Right lobe of liver (tissue), 6 donors: ENCODE measurements at regions not wholly inside any gene's neighbourhood (a gene's known extent, or its start where the extent isn't known, plus 50 kb on each side); places are given as distances from the start of the nearest gene placed in this dataset.

Source experiments
- ATAC-seq, 4 donors: fragments of 200-7000 bp; cut with Tn5 transposase; one replicate each; pipeline ENCODE4 v1.9.1; 2020; ENCODE audit warnings: mild to moderate bottlenecking in 4 of 4, moderate library complexity in 4 of 4
- DNase-seq, 3 donors: peaks; one replicate each; pipeline ENCODE4 v3.0.0-alpha.2; 2020
- H3K27ac ChIP-seq, 3 donors: fragments of 200-600 bp; one replicate each; pipeline ENCODE4 v1.8.0; 2022
- H3K27me3 ChIP-seq, 2 donors: fragments of 200-600 bp; one replicate each; pipeline ENCODE4 v1.8.0; 2022
- H3K36me3 ChIP-seq, 4 donors: fragments of 200-600 bp; sonication (generic) in 1 of 4; one replicate each; pipeline versions ENCODE4 v1.5.1 to v1.8.0; 2017 to 2022; ENCODE audit warnings: control low read depth in 1 of 4
- H3K4me1 ChIP-seq, 4 donors: fragments of 200-600 bp; sonication (generic) in 1 of 4; one replicate each; pipeline versions ENCODE4 v1.5.1 to v1.8.0; 2017 to 2022; ENCODE audit warnings: control low read depth in 1 of 4
- H3K4me3 ChIP-seq, 3 donors: fragments of 200-600 bp; one replicate each; pipeline ENCODE4 v1.8.0; 2022
- H3K9me3 ChIP-seq, 4 donors: fragments of 200-600 bp; sonication (generic) in 1 of 4; one replicate each; pipeline versions ENCODE4 v1.5.1 to v1.8.0; 2017 to 2022; ENCODE audit warnings: control low read depth in 1 of 4
- CTCF ChIP-seq, 4 donors: fragments of 200-600 bp in 3 of 4; fragments of 450-650 bp in 1 of 4; IDR thresholded peaks; one replicate each; pipeline versions ENCODE4 v1.5.1 to v1.8.0; 2016 to 2022; ENCODE audit warnings: antibody characterized with exemption in 4 of 4, mild to moderate bottlenecking in 2 of 4
- POLR2A ChIP-seq: fragments of 450-650 bp; IDR thresholded peaks from one replicate; pipeline ENCODE4 v1.6.1; 2017; ENCODE audit warnings: antibody characterized with exemption, mild to moderate bottlenecking
- WGBS: methylation state at CpG from one replicate; pipeline ENCODE4 v1.1.6; 2018; ENCODE audit warnings: low coverage, low lambda C conversion rate; ENCODE audit not compliant: insufficient coverage; ENCODE audit errors: missing lambda C conversion rate; 5-methylcytosine and 5-hydroxymethylcytosine counted together
- intact Hi-C, 2 donors: fragments of 100-400 bp; cut with DNase I; formaldehyde crosslinking; loops; one replicate each; pipeline versions ENCODE4 v1.11.2 to v1.14.1; 2022
- donor health status: DM: no; HTN: yes; CAD: no.
- donor health status: DM: no; HTN: no; CAD: no.
- donor health status: DM: no; HTN: no; CAD: no.
- donor health status: DM: no; HTN: yes; CAD: no.
- donor health status: DM: no; HTN: yes; CAD: no.

GRCh38 chr2:46850742-46851141, 64.9 kb downstream of the MCFD2 start:
- no peak for TF ChIP-seq CTCF (IDR thresholded peaks at IDR 0.05)
- TF ChIP-seq POLR2A = no peak
- Histone ChIP-seq H3K9me3 (no peaks in the 10 kb centered on the region), H3K36me3 (no peaks in the 10 kb centered on the region), H3K27ac (peak overlapping the region in 1 of 3 donors; percentile 5), H3K27me3 (no peaks in the 10 kb centered on the region), H3K4me3 (no peak overlapping the region), H3K4me1 (peaks cover 0 to 31% (median 24%) of the 10 kb centered on the region in 4 donors)
- no peak for ATAC-seq
- WGBS = no CpG with 5 or more reads among the region's 3 CpGs
- peak in 1 of 3 donors; percentile 16 for DNase-seq
- intact Hi-C loops = no loop called here

DNA sequence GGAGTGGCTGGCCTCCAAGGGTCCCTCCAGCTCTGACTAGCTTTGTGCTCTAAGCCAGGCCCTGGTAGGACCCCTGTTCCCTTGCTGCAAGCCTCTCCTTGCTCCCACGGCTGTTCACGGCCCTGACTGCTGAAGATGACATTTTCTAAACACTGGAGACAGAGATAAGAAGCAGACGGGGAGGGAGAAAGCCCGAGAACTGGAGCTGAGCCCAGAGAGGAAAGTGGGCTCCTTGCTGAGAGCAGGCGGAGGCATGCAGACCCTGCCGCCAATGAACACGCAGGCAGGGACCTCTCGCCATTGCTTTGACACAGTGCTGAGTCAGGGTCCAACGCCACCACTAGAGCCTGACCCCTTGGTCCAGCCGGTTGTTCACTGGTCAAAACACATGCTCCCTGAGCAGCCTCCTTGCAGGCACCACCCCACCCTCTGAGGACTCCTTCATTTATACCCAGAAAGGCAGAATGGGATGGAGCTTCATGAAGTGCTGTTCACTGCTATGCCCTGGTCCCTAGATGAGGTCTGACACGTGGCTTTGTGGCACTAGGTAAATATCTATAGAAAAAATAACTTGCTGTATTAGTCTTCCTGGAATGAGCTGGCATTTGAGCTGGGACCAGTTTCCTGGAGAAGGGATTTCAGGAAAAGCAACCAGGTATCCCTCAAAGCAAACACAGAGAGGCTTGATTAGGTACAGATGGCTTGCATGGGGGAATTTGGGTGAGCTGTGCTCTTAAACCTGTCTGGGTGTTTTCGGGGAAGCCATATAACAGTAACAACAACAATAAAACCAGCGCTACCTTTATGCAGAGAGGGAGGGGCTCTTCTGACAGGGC, 65.7 kb downstream of the MCFD2 start:
- intact Hi-C loops = no loop called here
- H3K4me1 ChIP-seq = peaks cover 0 to 31% (median 24%) of the 10 kb centered on the region in 4 donors
- H3K27me3 ChIP-seq = no peaks in the 10 kb centered on the region
- no peaks in the 10 kb centered on the region for H3K36me3 ChIP-seq
- no peak for TF ChIP-seq POLR2A
- DNase-seq (peak in 1 of 3 donors; percentile 33), ATAC-seq (no peak)
- 57% methylated on average over 2 of the region's 13 CpGs for WGBS
- H3K4me3 ChIP-seq = no peak overlapping the region
- no peaks in the 10 kb centered on the region for H3K9me3 ChIP-seq
- peak overlapping the region; percentile 8 to 57 (median 29) for H3K27ac ChIP-seq

DNA sequence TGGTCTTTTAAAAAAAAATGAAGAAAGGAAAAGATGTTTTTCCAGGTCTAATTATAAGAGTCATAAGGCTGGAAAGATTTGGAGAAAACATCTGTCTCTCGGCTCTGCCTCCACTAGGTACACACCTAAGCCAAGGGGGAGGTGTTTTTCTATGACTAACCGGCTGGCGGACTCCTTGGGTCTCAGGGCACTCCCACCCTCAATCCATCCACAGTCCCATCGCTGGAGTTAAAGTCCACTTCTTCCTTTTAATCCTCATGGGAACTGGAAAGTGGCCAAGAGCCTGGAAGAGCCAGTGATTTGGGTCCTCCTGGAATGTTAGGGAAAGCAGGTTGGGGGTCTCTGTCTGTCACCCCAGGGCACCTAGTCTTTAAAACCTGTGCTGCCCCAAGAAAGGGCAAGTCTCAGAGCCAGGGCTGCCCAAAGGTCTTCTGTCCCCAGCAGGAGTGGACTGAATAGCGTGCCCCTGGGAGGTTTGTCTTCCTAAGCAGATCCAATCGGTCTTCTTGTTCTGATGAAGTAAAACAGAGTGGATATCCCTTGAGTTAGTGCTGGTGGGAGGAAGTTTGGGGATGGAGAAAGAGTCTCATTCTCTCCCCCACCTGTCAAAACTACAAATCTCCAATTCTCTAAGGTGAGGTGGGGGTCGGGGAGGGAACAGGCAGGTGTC, 66.4 kb downstream of the MCFD2 start:
- no peak for TF ChIP-seq CTCF (IDR thresholded peaks at IDR 0.05)
- DNase-seq (peak in 1 of 3 donors; percentile 7), ATAC-seq (no peak)
- Histone ChIP-seq H3K9me3 (no peaks in the 10 kb centered on the region), H3K36me3 (no peaks in the 10 kb centered on the region), H3K4me1 (peaks cover 0 to 31% (median 24%) of the 10 kb centered on the region in 4 donors), H3K27me3 (no peaks in the 10 kb centered on the region), H3K27ac (peak overlapping the region; percentile 8 to 57 (median 29)), H3K4me3 (no peak overlapping the region)
- 79% methylated on average over 3 of the region's 7 CpGs for WGBS
- intact Hi-C loops = no loop called here

- peak overlapping the region in 1 of 3 donors; percentile 60 for H3K27ac ChIP-seq
- DNase-seq (peak in 1 of 3 donors; percentile 21), ATAC-seq (no peak)
- intact Hi-C loops = no loop called here
- H3K4me1 ChIP-seq = peaks cover 0 to 31% (median 24%) of the 10 kb centered on the region in 4 donors
- no peaks in the 10 kb centered on the region for H3K36me3 ChIP-seq
- H3K27me3 ChIP-seq = no peaks in the 10 kb centered on the region
- H3K9me3 ChIP-seq = no peaks in the 10 kb centered on the region
- no peak overlapping the region for H3K4me3 ChIP-seq
- 55% methylated on average over 2 of the region's 5 CpGs for WGBS
- no peak for TF ChIP-seq CTCF (IDR thresholded peaks at IDR 0.05)
- TF ChIP-seq POLR2A = no peak
These were observed 67.2 kb downstream of the MCFD2 start for GRCh38 chr2:46848447-46848846.
